ENCODE measurements at regions not wholly inside any gene's neighbourhood (a gene's known extent, or its start where the extent isn't known, plus 50 kb on each side); places are given as distances from the start of the nearest gene placed in this dataset.

GRCh38 chr16:65457084-65457483 lies 335.2 kb upstream of the CDH11 start:
- intact Hi-C loops (cut with DNase I), result no loop called here
- H3K4me3 ChIP-seq (replicated peaks in 1 of 3), result no peak overlapping the region
- TF ChIP-seq POLR2A (IDR thresholded peaks at IDR 0.05) (no peak), CTCF (IDR thresholded peaks at IDR 0.05) (no peak)
- no peaks in the 10 kb centered on the region for H3K9me3 ChIP-seq
- whole genome bisulfite sequencing, 2 donors, result 75 to 98% methylated on average over 2 of the region's 2 CpGs
- H3K36me3 ChIP-seq, result no peaks in the 10 kb centered on the region
- H3K4me1 ChIP-seq, result no peaks in the 10 kb centered on the region
- no peaks in the 10 kb centered on the region for H3K27me3 ChIP-seq
- no peak for DNase-seq
- H3K27ac ChIP-seq, result no peak overlapping the region

- WGBS, 2 donors, result 93 to 95% methylated on average over 4 of the region's 4 CpGs
- TF ChIP-seq CTCF (IDR thresholded peaks at IDR 0.05) (no peak), POLR2A (IDR thresholded peaks at IDR 0.05) (no peak)
- no peaks in the 10 kb centered on the region for H3K9me3 ChIP-seq
- no peak for DNase-seq
- no peaks in the 10 kb centered on the region for H3K27me3 ChIP-seq
- no peaks in the 10 kb centered on the region for H3K4me1 ChIP-seq
- intact Hi-C loops (cut with DNase I), result no loop called here
- no peaks in the 10 kb centered on the region for H3K36me3 ChIP-seq
- H3K27ac ChIP-seq, result no peak overlapping the region
- H3K4me3 ChIP-seq (replicated peaks in 1 of 3), result no peak overlapping the region
These were observed 333.9 kb upstream of the CDH11 start for GRCh38 chr16:65455761-65456160.

- Histone ChIP-seq H3K9me3 (no peaks in the 10 kb centered on the region), H3K27ac (no peak overlapping the region), H3K36me3 (no peaks in the 10 kb centered on the region), H3K27me3 (no peaks in the 10 kb centered on the region), H3K4me3 (replicated peaks in 1 of 3) (no peak overlapping the region), H3K4me1 (no peaks in the 10 kb centered on the region)
- no peak for DNase-seq
- 71 to 78% methylated on average over 2 of the region's 2 CpGs for WGBS, 2 donors
- intact Hi-C loops (cut with DNase I), result no loop called here
- TF ChIP-seq CTCF (IDR thresholded peaks at IDR 0.05) (no peak), POLR2A (IDR thresholded peaks at IDR 0.05) (no peak)
These were observed 331.8 kb upstream of the CDH11 start for GRCh38 chr16:65453646-65454045.

GRCh38 chr16:65449526-65449925 lies 327.7 kb upstream of the CDH11 start:
- DNase-seq, result no peak
- TF ChIP-seq POLR2A (IDR thresholded peaks at IDR 0.05) (no peak), CTCF (IDR thresholded peaks at IDR 0.05) (no peak)
- H3K9me3 ChIP-seq, result no peaks in the 10 kb centered on the region
- H3K27me3 ChIP-seq, result no peaks in the 10 kb centered on the region
- H3K27ac ChIP-seq, result no peak overlapping the region
- no peaks in the 10 kb centered on the region for H3K4me1 ChIP-seq
- WGBS, 2 donors, result 85 to 92% methylated on average over 1 of the region's 1 CpG
- intact Hi-C loops (cut with DNase I), result no loop called here
- H3K4me3 ChIP-seq (replicated peaks in 1 of 3), result no peak overlapping the region
- no peaks in the 10 kb centered on the region for H3K36me3 ChIP-seq

- H3K4me1 ChIP-seq, result no peaks in the 10 kb centered on the region
- H3K4me3 ChIP-seq (replicated peaks in 1 of 3), result no peak overlapping the region
- intact Hi-C loops (cut with DNase I), result no loop called here
- no peaks in the 10 kb centered on the region for H3K27me3 ChIP-seq
- TF ChIP-seq POLR2A (IDR thresholded peaks at IDR 0.05) (no peak), CTCF (IDR thresholded peaks at IDR 0.05) (no peak)
- WGBS, 2 donors, result 82 to 92% methylated on average over 2 of the region's 2 CpGs
- no peaks in the 10 kb centered on the region for H3K36me3 ChIP-seq
- no peaks in the 10 kb centered on the region for H3K9me3 ChIP-seq
- DNase-seq, result no peak
- H3K27ac ChIP-seq, result no peak overlapping the region
These were observed 324.6 kb upstream of the CDH11 start for GRCh38 chr16:65446427-65446826.
